Lower leg skin (tissue), 3 donors: ENCODE measurements at regions not wholly inside any gene's neighbourhood (a gene's known extent, or its start where the extent isn't known, plus 50 kb on each side); places are given as distances from the start of the nearest gene placed in this dataset.

ENCODE experiments used
- POLR2A ChIP-seq, 2 donors: fragments of 450-650 bp; IDR thresholded peaks; one replicate each; pipeline ENCODE4 v1.6.1; 2016 to 2017; ENCODE audit warnings: antibody characterized with exemption in 2 of 2, mild to moderate bottlenecking in 1 of 2, moderate library complexity in 1 of 2
- TF ChIP-seq, protein P1 (sequence below), 3 donors: fragments of 450-650 bp; IDR thresholded peaks; one replicate each; pipeline ENCODE4 v1.5.1; 2016; ENCODE audit warnings: antibody characterized with exemption in 3 of 3, mild to moderate bottlenecking in 3 of 3, moderate library complexity in 2 of 3

DNA sequence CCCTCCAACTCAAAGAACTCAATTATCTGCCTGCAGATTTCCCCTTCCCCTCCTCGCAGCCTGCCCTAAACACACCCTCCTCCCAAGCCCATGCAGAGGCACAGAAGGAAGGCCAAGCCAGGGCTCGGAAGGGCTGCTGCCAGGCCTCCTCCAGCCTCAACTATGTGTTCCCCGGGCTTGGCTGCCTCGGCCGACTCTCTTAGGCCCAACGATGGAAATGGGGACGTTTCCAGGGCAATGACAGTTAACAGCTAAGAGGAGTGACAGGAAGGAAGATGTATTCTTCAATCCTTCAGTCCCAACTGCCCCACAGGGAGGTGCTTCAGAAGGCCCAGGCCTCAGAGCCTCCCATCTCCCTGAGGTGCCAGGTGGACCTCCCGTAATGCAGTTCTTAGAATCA lies 104.0 kb upstream of the AKIP1 start:
- TF ChIP-seq, protein P1, sequence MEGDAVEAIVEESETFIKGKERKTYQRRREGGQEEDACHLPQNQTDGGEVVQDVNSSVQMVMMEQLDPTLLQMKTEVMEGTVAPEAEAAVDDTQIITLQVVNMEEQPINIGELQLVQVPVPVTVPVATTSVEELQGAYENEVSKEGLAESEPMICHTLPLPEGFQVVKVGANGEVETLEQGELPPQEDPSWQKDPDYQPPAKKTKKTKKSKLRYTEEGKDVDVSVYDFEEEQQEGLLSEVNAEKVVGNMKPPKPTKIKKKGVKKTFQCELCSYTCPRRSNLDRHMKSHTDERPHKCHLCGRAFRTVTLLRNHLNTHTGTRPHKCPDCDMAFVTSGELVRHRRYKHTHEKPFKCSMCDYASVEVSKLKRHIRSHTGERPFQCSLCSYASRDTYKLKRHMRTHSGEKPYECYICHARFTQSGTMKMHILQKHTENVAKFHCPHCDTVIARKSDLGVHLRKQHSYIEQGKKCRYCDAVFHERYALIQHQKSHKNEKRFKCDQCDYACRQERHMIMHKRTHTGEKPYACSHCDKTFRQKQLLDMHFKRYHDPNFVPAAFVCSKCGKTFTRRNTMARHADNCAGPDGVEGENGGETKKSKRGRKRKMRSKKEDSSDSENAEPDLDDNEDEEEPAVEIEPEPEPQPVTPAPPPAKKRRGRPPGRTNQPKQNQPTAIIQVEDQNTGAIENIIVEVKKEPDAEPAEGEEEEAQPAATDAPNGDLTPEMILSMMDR (IDR thresholded peaks at IDR 0.05) = no peak
- TF ChIP-seq POLR2A (IDR thresholded peaks at IDR 0.05) = no peak
